ENCODE measurements at regions not wholly inside any gene's neighbourhood (a gene's known extent, or its start where the extent isn't known, plus 50 kb on each side); places are given as distances from the start of the nearest gene placed in this dataset.
"Not testable (repeated sequence)": the region's sequence is repeated elsewhere in the genome, so short reads cannot be mapped to it uniquely, and the experiment has no call there.

DNA sequence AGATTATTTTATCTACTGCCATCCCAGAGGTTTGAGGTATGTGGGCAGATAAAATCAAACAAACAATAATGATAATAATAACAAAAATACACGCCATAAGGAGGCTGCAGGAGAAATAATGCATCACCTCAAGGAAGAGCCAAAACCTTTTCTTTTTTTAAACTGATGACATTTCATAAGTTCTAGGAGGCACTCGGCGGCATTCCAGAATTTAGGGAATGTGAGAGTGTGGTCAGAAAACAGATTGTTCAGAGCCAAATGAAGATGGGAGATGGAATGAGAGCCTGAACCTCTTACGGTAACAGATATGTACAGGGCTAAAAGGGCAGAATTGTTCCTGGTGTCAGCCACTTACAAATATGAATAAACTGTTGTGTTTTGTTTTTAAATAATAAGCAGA is 615.0 kb upstream of the CHD1 start:
- Histone ChIP-seq H3K27ac (ENCODE audit: low read length in 2 of 2) (no peak overlapping the region), H3K36me3 (replicated peaks in 1 of 2; ENCODE audit: control extremely low read depth in 1 of 2, control insufficient read depth in 1 of 2, extremely low read depth in 1 of 2, insufficient read depth in 2 of 2, low read length in 1 of 2) (no peaks in the 10 kb centered on the region), H3K4me3 (ENCODE audit: control extremely low read depth in 1 of 5, extremely low read depth in 1 of 5, insufficient read depth in 1 of 5, low read depth in 2 of 5, low read length in 4 of 5) (no peak overlapping the region), H3K9ac (ENCODE audit: low read length) (no peak overlapping the region), H4K20me1 (ENCODE audit: control insufficient read depth, insufficient read depth, low read length, poor library complexity, severe bottlenecking) (no peaks in the 10 kb centered on the region), H2AFZ (ENCODE audit: insufficient read depth, low read depth, low read length, poor library complexity, severe bottlenecking) (no peak overlapping the region), H3K4me2 (replicated peaks; ENCODE audit: low read depth, low read length, poor library complexity, severe bottlenecking) (no peak overlapping the region), H3K27me3 (replicated peaks in 1 of 4; ENCODE audit: control extremely low read depth in 1 of 4, control insufficient read depth in 3 of 4, insufficient read depth in 4 of 4, low read length in 3 of 4) (no peaks in the 10 kb centered on the region), H3K9me3 (ENCODE audit: control extremely low read depth in 1 of 3, control insufficient read depth in 2 of 3, insufficient read depth in 1 of 3, low read length in 2 of 3) (no peaks in the 10 kb centered on the region), H3K79me2 (ENCODE audit: control insufficient read depth, insufficient read depth, low read length) (no peaks in the 10 kb centered on the region), H3K4me1 (ENCODE audit: control insufficient read depth in 2 of 2, insufficient read depth in 2 of 2, low read length in 2 of 2) (no peaks in the 10 kb centered on the region)
- ATAC-seq (ENCODE audit: low read depth) (no peak), DNase-seq (no peak)
- H3K4me3 Mint-ChIP-seq: no peak overlapping the region
- H3K4me1 Mint-ChIP-seq: no peaks in the 10 kb centered on the region
- ChIA-PET CTCF (no interaction called here), POLR2A (no interaction called here)
- no peaks in the 10 kb centered on the region for H3K27me3 Mint-ChIP-seq
- no peak for TF ChIP-seq EZH2 (IDR thresholded peaks at IDR 0.05; ENCODE audit: borderline replicate concordance, insufficient read depth, low read depth, low read length, poor library complexity, severe bottlenecking)
- TF ChIP-seq, protein P1, sequence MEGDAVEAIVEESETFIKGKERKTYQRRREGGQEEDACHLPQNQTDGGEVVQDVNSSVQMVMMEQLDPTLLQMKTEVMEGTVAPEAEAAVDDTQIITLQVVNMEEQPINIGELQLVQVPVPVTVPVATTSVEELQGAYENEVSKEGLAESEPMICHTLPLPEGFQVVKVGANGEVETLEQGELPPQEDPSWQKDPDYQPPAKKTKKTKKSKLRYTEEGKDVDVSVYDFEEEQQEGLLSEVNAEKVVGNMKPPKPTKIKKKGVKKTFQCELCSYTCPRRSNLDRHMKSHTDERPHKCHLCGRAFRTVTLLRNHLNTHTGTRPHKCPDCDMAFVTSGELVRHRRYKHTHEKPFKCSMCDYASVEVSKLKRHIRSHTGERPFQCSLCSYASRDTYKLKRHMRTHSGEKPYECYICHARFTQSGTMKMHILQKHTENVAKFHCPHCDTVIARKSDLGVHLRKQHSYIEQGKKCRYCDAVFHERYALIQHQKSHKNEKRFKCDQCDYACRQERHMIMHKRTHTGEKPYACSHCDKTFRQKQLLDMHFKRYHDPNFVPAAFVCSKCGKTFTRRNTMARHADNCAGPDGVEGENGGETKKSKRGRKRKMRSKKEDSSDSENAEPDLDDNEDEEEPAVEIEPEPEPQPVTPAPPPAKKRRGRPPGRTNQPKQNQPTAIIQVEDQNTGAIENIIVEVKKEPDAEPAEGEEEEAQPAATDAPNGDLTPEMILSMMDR (IDR thresholded peaks at IDR 0.05): no peak
- 90% methylated on average over 2 of the region's 4 CpGs for WGBS (ENCODE audit: insufficient coverage)
- intact Hi-C loops (cut with micrococcal nuclease): no loop called here
- H3K27ac Mint-ChIP-seq: no peak overlapping the region
- no peaks in the 10 kb centered on the region for H3K9me3 Mint-ChIP-seq (ENCODE audit: insufficient read depth)

DNA sequence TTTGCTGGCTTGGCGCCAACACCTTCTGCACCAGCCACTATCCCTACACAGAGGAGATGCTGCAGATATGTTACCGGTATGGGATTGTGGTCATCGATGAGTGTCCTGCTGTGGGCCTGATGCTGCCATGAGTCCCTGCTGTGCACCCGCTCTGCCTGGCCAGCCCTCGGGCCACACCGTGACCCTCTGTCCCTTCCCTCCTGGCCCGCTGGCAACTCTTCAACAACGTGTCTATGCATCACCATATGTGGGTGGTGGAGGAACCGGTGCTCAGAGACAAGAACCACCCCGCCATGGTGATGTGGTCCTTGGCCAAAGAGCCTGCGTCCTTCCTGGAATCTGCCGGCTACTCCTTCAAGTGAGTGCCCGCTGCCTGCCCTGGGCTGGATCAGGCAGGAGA is 605.4 kb upstream of the CHD1 start:
- H2AFZ ChIP-seq (ENCODE audit: insufficient read depth, low read depth, low read length, poor library complexity, severe bottlenecking); H3K79me2 ChIP-seq (ENCODE audit: control insufficient read depth, insufficient read depth, low read length); H3K4me1 Mint-ChIP-seq; H3K4me1 ChIP-seq (ENCODE audit: control insufficient read depth in 2 of 2, insufficient read depth in 2 of 2, low read length in 2 of 2); CTCF ChIA-PET; H3K27ac ChIP-seq (ENCODE audit: low read length in 2 of 2); H3K9me3 Mint-ChIP-seq (ENCODE audit: insufficient read depth); H3K27ac Mint-ChIP-seq; H3K4me3 Mint-ChIP-seq; DNase-seq; H3K9ac ChIP-seq (ENCODE audit: low read length); H3K4me3 ChIP-seq (ENCODE audit: control extremely low read depth in 1 of 5, extremely low read depth in 1 of 5, insufficient read depth in 1 of 5, low read depth in 2 of 5, low read length in 4 of 5); POLR2A ChIA-PET; ATAC-seq (ENCODE audit: low read depth); H4K20me1 ChIP-seq (ENCODE audit: control insufficient read depth, insufficient read depth, low read length, poor library complexity, severe bottlenecking); H3K4me2 ChIP-seq (replicated peaks; ENCODE audit: low read depth, low read length, poor library complexity, severe bottlenecking); intact Hi-C loops (cut with micrococcal nuclease); H3K27me3 ChIP-seq (replicated peaks in 1 of 4; ENCODE audit: control extremely low read depth in 1 of 4, control insufficient read depth in 3 of 4, insufficient read depth in 4 of 4, low read length in 3 of 4); H3K36me3 ChIP-seq (replicated peaks in 1 of 2; ENCODE audit: control extremely low read depth in 1 of 2, control insufficient read depth in 1 of 2, extremely low read depth in 1 of 2, insufficient read depth in 2 of 2, low read length in 1 of 2); H3K27me3 Mint-ChIP-seq; H3K9me3 ChIP-seq (ENCODE audit: control extremely low read depth in 1 of 3, control insufficient read depth in 2 of 3, insufficient read depth in 1 of 3, low read length in 2 of 3): not testable (repeated sequence)
- WGBS (ENCODE audit: insufficient coverage): 92% methylated on average over 4 of the region's 13 CpGs

DNA sequence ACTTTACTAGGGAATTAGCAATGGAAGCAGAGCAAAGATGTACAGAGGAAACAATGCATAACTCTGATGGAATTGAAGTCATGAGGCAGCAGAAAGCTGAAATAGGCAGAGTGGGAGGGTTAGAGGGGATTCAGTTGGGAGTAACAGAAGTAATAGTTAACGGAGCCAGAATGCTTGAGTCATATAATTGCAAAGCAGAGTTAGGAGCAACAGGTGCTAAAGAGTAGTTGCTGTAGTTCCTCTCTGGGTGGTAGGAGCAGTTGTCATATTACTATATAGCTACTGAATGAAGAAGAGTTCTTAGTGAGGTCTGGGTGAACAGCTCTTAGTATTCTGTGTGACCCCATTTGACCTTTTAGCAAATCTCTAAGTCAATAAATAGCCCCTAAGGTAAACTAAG is 592.9 kb upstream of the CHD1 start:
- H3K4me1 ChIP-seq (ENCODE audit: control insufficient read depth in 2 of 2, insufficient read depth in 2 of 2, low read length in 2 of 2); H3K27me3 Mint-ChIP-seq; H2AFZ ChIP-seq (ENCODE audit: insufficient read depth, low read depth, low read length, poor library complexity, severe bottlenecking); H3K4me3 ChIP-seq (ENCODE audit: control extremely low read depth in 1 of 5, extremely low read depth in 1 of 5, insufficient read depth in 1 of 5, low read depth in 2 of 5, low read length in 4 of 5); H3K9me3 Mint-ChIP-seq (ENCODE audit: insufficient read depth); H3K4me3 Mint-ChIP-seq; POLR2A ChIA-PET; H3K27ac ChIP-seq (ENCODE audit: low read length in 2 of 2); intact Hi-C loops (cut with micrococcal nuclease); CTCF ChIA-PET; H3K27me3 ChIP-seq (replicated peaks in 1 of 4; ENCODE audit: control extremely low read depth in 1 of 4, control insufficient read depth in 3 of 4, insufficient read depth in 4 of 4, low read length in 3 of 4); ATAC-seq (ENCODE audit: low read depth); H4K20me1 ChIP-seq (ENCODE audit: control insufficient read depth, insufficient read depth, low read length, poor library complexity, severe bottlenecking); H3K9me3 ChIP-seq (ENCODE audit: control extremely low read depth in 1 of 3, control insufficient read depth in 2 of 3, insufficient read depth in 1 of 3, low read length in 2 of 3); H3K36me3 ChIP-seq (replicated peaks in 1 of 2; ENCODE audit: control extremely low read depth in 1 of 2, control insufficient read depth in 1 of 2, extremely low read depth in 1 of 2, insufficient read depth in 2 of 2, low read length in 1 of 2); H3K9ac ChIP-seq (ENCODE audit: low read length); H3K4me2 ChIP-seq (replicated peaks; ENCODE audit: low read depth, low read length, poor library complexity, severe bottlenecking); DNase-seq; H3K27ac Mint-ChIP-seq; H3K79me2 ChIP-seq (ENCODE audit: control insufficient read depth, insufficient read depth, low read length); H3K4me1 Mint-ChIP-seq: not testable (repeated sequence)
- no CpG with 5 or more reads among the region's 1 CpG for WGBS (ENCODE audit: insufficient coverage)

Data from B cell (primary cell).